GM12878 (cell line): ENCODE measurements at regions not wholly inside any gene's neighbourhood (a gene's known extent, or its start where the extent isn't known, plus 50 kb on each side); places are given as distances from the start of the nearest gene placed in this dataset.

Experiments
- ATAC-seq: fragments of 200-7000 bp; cut with Tn5 transposase; 3 replicates; pipeline ENCODE4 v1.9.1; 2020; ENCODE audit warnings: mild to moderate bottlenecking, moderate library complexity
- BruUV-seq: library from RNA; stranded (reverse); fragments of 400-500 nt; replicated peaks from 2 replicates; lab custom pipeline; 2021; lab: Mats Ljungman, UMichigan
- CTCF ChIA-PET: fragments of 300-600 bp; sonication (Branson Sonifier 250); formaldehyde crosslinking; extraction: SDS; loops from one replicate; lab custom pipeline; 2021; ENCODE audit warnings: inconsistent platforms; lab: Yijun Ruan, JAX
- POLR2A ChIA-PET: fragments of 350-600 bp; formaldehyde crosslinking; extraction: SDS; loops from one replicate; lab custom pipeline; 2021; ENCODE audit warnings: inconsistent platforms; lab: Charles Lee
- RAD21 ChIA-PET: fragments of 300-600 bp; sonication (Branson Sonifier 250); formaldehyde crosslinking; loops from one replicate; lab custom pipeline; 2023; ENCODE audit warnings: antibody characterized with exemption; ENCODE audit not compliant: unreplicated experiment; lab: Charles Lee
- SMC1A ChIA-PET: fragments of 300-600 bp; sonication (Branson Sonifier 250); formaldehyde crosslinking; loops from one replicate; lab custom pipeline; 2023; ENCODE audit not compliant: unreplicated experiment, uncharacterized antibody; lab: Charles Lee
- DNase-seq: peaks from one replicate; pipeline ENCODE4 v3.0.0-alpha.2; 2011; ENCODE audit warnings: low read depth, low spot score
- FAIRE-seq: peaks from 3 replicates; lab custom pipeline; 2011; peaks lifted over from hg19 to GRCh38; lab: Jason Lieb, UNC
- H2AFZ ChIP-seq: 2 replicates; pipeline ENCODE4 v1.6.0; 2011; ENCODE audit warnings: low read depth, low read length, control low read depth; ENCODE audit not compliant: control insufficient read depth
- H3K27ac ChIP-seq: 2 replicates; pipeline ENCODE4 v1.5.1; 2011; ENCODE audit warnings: control low read depth; ENCODE audit not compliant: control insufficient read depth, insufficient read depth
- H3K27me3 ChIP-seq, 2 experiments: replicated peaks in 1 of 2; 2 replicates each; pipeline versions ENCODE4 v1.6.0 to v1.6.1; 2011; ENCODE audit warnings: low read length in 1 of 2; ENCODE audit not compliant: control insufficient read depth in 2 of 2, insufficient read depth in 2 of 2
- H3K36me3 ChIP-seq, 2 experiments: 2 replicates each; pipeline ENCODE4 v1.5.1; 2011; ENCODE audit warnings: low read length in 1 of 2; ENCODE audit not compliant: control insufficient read depth in 2 of 2, insufficient read depth in 2 of 2
- H3K4me1 ChIP-seq: 2 replicates; pipeline ENCODE4 v1.6.1; 2011; ENCODE audit warnings: mild to moderate bottlenecking, low read length, moderate library complexity, mixed read lengths; ENCODE audit not compliant: control insufficient read depth, insufficient read depth
- H3K4me2 ChIP-seq: 2 replicates; pipeline ENCODE4 v1.6.0; 2011; ENCODE audit warnings: control low read depth; ENCODE audit not compliant: control insufficient read depth, insufficient read depth
- H3K4me3 ChIP-seq: fragments of 200-600 bp; sonication (generic); 2 replicates; pipeline ENCODE4 v1.5.1; 2016
- H3K79me2 ChIP-seq: 2 replicates; pipeline ENCODE4 v1.6.0; 2011; ENCODE audit warnings: low read length; ENCODE audit not compliant: control insufficient read depth, insufficient read depth
- H3K9ac ChIP-seq: 2 replicates; pipeline ENCODE4 v1.8.0; 2011; ENCODE audit warnings: low read length, control low read depth, mixed read lengths; ENCODE audit not compliant: control insufficient read depth, insufficient read depth
- H3K9me3 ChIP-seq: replicated peaks from 3 replicates; pipeline ENCODE4 v1.5.1; 2011; ENCODE audit warnings: mild to moderate bottlenecking, low read length; ENCODE audit not compliant: control insufficient read depth, insufficient read depth
- H4K20me1 ChIP-seq: 2 replicates; pipeline ENCODE4 v1.6.0; 2011; ENCODE audit not compliant: control insufficient read depth, insufficient read depth
- ATF2 ChIP-seq: IDR thresholded peaks from 2 replicates; pipeline ENCODE4 v1.6.1; 2012; ENCODE audit warnings: low read length, inconsistent platforms
- CUX1 ChIP-seq: IDR thresholded peaks from 2 replicates; pipeline ENCODE4 v1.6.1; 2012; ENCODE audit warnings: improper control_type of control experiment, low read depth, low read length; ENCODE audit not compliant: insufficient replicate concordance
- E2F4 ChIP-seq: IDR thresholded peaks from 2 replicates; pipeline ENCODE4 v1.6.1; 2012; ENCODE audit warnings: low read depth, low read length, improper control_type of control experiment
- ESRRA ChIP-seq: IDR thresholded peaks from 2 replicates; pipeline ENCODE4 v1.6.1; 2012; ENCODE audit warnings: mild to moderate bottlenecking, low read length, improper control_type of control experiment
- MTA3 ChIP-seq: IDR thresholded peaks from 2 replicates; pipeline ENCODE4 v1.6.1; 2012; ENCODE audit warnings: low read length, inconsistent platforms, borderline replicate concordance
- PML ChIP-seq: IDR thresholded peaks from 2 replicates; pipeline ENCODE4 v1.6.1; 2012; ENCODE audit warnings: low read length, inconsistent platforms
- RBBP5 ChIP-seq: fragments of 200-600 bp; sonication (generic); conservative IDR thresholded peaks from 2 replicates; pipeline ENCODE4 v1.6.1; 2016
- WGBS: methylation state at CpG from one replicate; pipeline ENCODE4 v1.1.6; 2016; ENCODE audit warnings: low lambda C conversion rate; ENCODE audit not compliant: insufficient replicate concordance, insufficient coverage; ENCODE audit errors: missing lambda C conversion rate; 5-methylcytosine and 5-hydroxymethylcytosine counted together
- in situ Hi-C: fragments of 300-500 bp; cut with MboI; formaldehyde crosslinking; loops from 9 replicates; pipeline ENCODE4 v1.14.3; 2018; ENCODE audit warnings: mixed read lengths
- intact Hi-C: fragments of 100-400 bp; cut with micrococcal nuclease; formaldehyde crosslinking; loops from one replicate; pipeline ENCODE4 v1.14.2; 2022; ENCODE audit not compliant: unreplicated experiment
- TF ChIP-seq, protein P1 (sequence below): IDR thresholded peaks from 2 replicates; pipeline ENCODE4 v1.6.1; 2011; ENCODE audit warnings: borderline replicate concordance, low read depth, mild to moderate bottlenecking, moderate library complexity, low read length; ENCODE audit not compliant: insufficient read depth, poor library complexity, severe bottlenecking

- ATAC-seq (no peak), FAIRE-seq (no peak), DNase-seq (no peak)
- 9% methylated on average over 4 of the region's 4 CpGs for WGBS
- H3K4me3 ChIP-seq, result no peak overlapping the region
- POLR2A ChIA-PET, result no interaction called here
- H3K36me3 ChIP-seq, result no peaks in the 10 kb centered on the region
- no peak overlapping the region for H3K4me2 ChIP-seq
- H3K9me3 ChIP-seq, result no peaks in the 10 kb centered on the region
- peaks cover 0 to 3% of the 10 kb centered on the region in 2 experiments; a peak in 1 of 4 replicates for H3K27me3 ChIP-seq
- no peak overlapping the region for H3K27ac ChIP-seq
- no peaks in the 10 kb centered on the region for H4K20me1 ChIP-seq
- in situ Hi-C loops (no loop called here), intact Hi-C loops (no loop called here)
- RAD21 ChIA-PET, result no interaction called here
- no peaks in the 10 kb centered on the region for H3K4me1 ChIP-seq
- H3K79me2 ChIP-seq, result no peaks in the 10 kb centered on the region
- BruUV-seq, result no TSS peak
- no peak overlapping the region for H3K9ac ChIP-seq
- no peak overlapping the region for H2AFZ ChIP-seq
- TF ChIP-seq, protein P1, sequence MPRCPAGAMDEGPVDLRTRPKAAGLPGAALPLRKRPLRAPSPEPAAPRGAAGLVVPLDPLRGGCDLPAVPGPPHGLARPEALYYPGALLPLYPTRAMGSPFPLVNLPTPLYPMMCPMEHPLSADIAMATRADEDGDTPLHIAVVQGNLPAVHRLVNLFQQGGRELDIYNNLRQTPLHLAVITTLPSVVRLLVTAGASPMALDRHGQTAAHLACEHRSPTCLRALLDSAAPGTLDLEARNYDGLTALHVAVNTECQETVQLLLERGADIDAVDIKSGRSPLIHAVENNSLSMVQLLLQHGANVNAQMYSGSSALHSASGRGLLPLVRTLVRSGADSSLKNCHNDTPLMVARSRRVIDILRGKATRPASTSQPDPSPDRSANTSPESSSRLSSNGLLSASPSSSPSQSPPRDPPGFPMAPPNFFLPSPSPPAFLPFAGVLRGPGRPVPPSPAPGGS, result no peak
- TF ChIP-seq PML, result no peak
- SMC1A ChIA-PET, result no interaction called here
- CTCF ChIA-PET, result no interaction called here
These were observed 57.1 kb upstream of the RPS6KA2 start for GRCh38 chr6:166684170-166684569.

- Histone ChIP-seq H3K27me3 (peaks cover 0 to 3% of the 10 kb centered on the region in 2 experiments; a peak in 1 of 4 replicates), H3K9ac (no peak overlapping the region), H3K27ac (no peak overlapping the region), H3K4me2 (no peak overlapping the region), H3K4me1 (no peaks in the 10 kb centered on the region), H2AFZ (no peak overlapping the region), H4K20me1 (no peaks in the 10 kb centered on the region), H3K36me3 (no peaks in the 10 kb centered on the region), H3K9me3 (no peaks in the 10 kb centered on the region), H3K4me3 (no peak overlapping the region), H3K79me2 (no peaks in the 10 kb centered on the region)
- ChIA-PET SMC1A (no interaction called here), POLR2A (no interaction called here), CTCF (no interaction called here), RAD21 (no interaction called here)
- in situ Hi-C loops (no loop called here), intact Hi-C loops (no loop called here)
- ATAC-seq (no peak), DNase-seq (no peak), FAIRE-seq (no peak)
- 46% methylated on average over 10 of the region's 10 CpGs for WGBS
- no TSS peak for BruUV-seq
- TF ChIP-seq MTA3 (no peak), RBBP5 (no peak), ATF2 (no peak), ESRRA (no peak), E2F4 (no peak), CUX1 (no peak)
These were observed 56.4 kb upstream of the RPS6KA2 start for GRCh38 chr6:166683477-166683876.
